ENCODE measurements at regions not wholly inside any gene's neighbourhood (a gene's known extent, or its start where the extent isn't known, plus 50 kb on each side); places are given as distances from the start of the nearest gene placed in this dataset.
A peak's percentile ranks its signal among the peaks of the same experiment; 100 is the strongest.

GRCh38 chr1:22268327-22268726, 125.4 kb upstream of the WNT4 start:
- Histone ChIP-seq H2AK5ac (ENCODE audit: low read depth, low read length) (peak overlapping the region; percentile 65; the same call in 1 of the 2 replicates), H3K4me1 (replicated peaks in 1 of 4; ENCODE audit: control insufficient read depth in 3 of 4, insufficient read depth in 4 of 4, low read length in 3 of 4) (peaks cover 8 to 29% (median 25%) of the 10 kb centered on the region in 4 experiments), H2BK120ac (replicated peaks; ENCODE audit: low read depth, low read length) (no peak overlapping the region), H3K27me3 (replicated peaks in 1 of 4; ENCODE audit: control insufficient read depth in 3 of 4, extremely low read depth in 1 of 4, insufficient read depth in 3 of 4, low read length in 3 of 4) (no peaks in the 10 kb centered on the region), H3K36me3 (ENCODE audit: control insufficient read depth in 2 of 4, insufficient read depth in 4 of 4, low read length in 3 of 4) (no peaks in the 10 kb centered on the region), H3K4me3 (ENCODE audit: extremely low read depth in 1 of 4, insufficient read depth in 2 of 4, low read depth in 3 of 4, low read length in 4 of 4) (no peak overlapping the region), H3K79me1 (ENCODE audit: low read depth, low read length) (no peaks in the 10 kb centered on the region), H3K27ac (ENCODE audit: low read depth, low read length) (no peak overlapping the region), H3K79me2 (ENCODE audit: control insufficient read depth in 1 of 2, insufficient read depth in 2 of 2, low read length in 2 of 2) (no peaks in the 10 kb centered on the region), H2BK12ac (ENCODE audit: low read depth, low read length) (peak overlapping the region; percentile 68; the same call in 1 of the 2 replicates), H3K14ac (ENCODE audit: insufficient read length) (no peak overlapping the region), H3K23me2 (ENCODE audit: low read depth, low read length) (peaks cover 3% of the 10 kb centered on the region; the same call in 1 of the 2 replicates), H4K8ac (ENCODE audit: extremely low read depth, insufficient read depth, low read length) (no peak overlapping the region), H4K5ac (ENCODE audit: insufficient read length, low read depth, low read length) (no peak overlapping the region), H3K4ac (replicated peaks; ENCODE audit: insufficient read length, low read depth, low read length) (no peak overlapping the region), H2BK15ac (ENCODE audit: low read length) (peak overlapping the region; percentile 61; the same call in 1 of the 2 replicates), H2BK5ac (ENCODE audit: low read depth, low read length) (peak overlapping the region; percentile 44; the same call in 1 of the 2 replicates), H3K56ac (replicated peaks; ENCODE audit: insufficient read length, low read depth, low read length) (no peak overlapping the region), H3K23ac (ENCODE audit: insufficient read length) (no peak overlapping the region), H2BK20ac (ENCODE audit: low read length) (no peak overlapping the region), H4K20me1 (replicated peaks in 1 of 2; ENCODE audit: control insufficient read depth in 1 of 2, insufficient read depth in 2 of 2, low read length in 2 of 2) (no peaks in the 10 kb centered on the region), H3K9me3 (ENCODE audit: insufficient read depth in 2 of 2, low read depth in 1 of 2, low read length in 1 of 2) (no peaks in the 10 kb centered on the region), H3K9ac (replicated peaks in 1 of 4; ENCODE audit: extremely low read depth in 1 of 4, low read depth in 3 of 4, low read length in 3 of 4) (no peak overlapping the region), H4K91ac (replicated peaks; ENCODE audit: insufficient read length, low read length) (no peak overlapping the region), H3K4me2 (ENCODE audit: insufficient read depth in 1 of 2, low read depth in 2 of 2, low read length in 2 of 2) (no peak overlapping the region), H2AFZ (ENCODE audit: low read length) (no peak overlapping the region), H3K18ac (ENCODE audit: extremely low read depth, low read length) (peak overlapping the region; percentile 38)
- ChIA-PET CTCF (ENCODE audit: partially characterized antibody) (interaction anchor here (0.6 to 2.2 kb wide), 6 partner anchors 11 to 137 kb away, joined by 3 to 7 read pairs (median 4); no protein-coding TSS in a partner anchor), POLR2A (ENCODE audit: partially characterized antibody) (interaction anchor here (1.5 kb wide), 1 partner anchor 15 kb away, joined by 5 read pairs; no protein-coding TSS in a partner anchor)
- TF ChIP-seq CHD2 (IDR thresholded peaks at IDR 0.05; ENCODE audit: low read length) (no peak), CBX8 (IDR thresholded peaks at IDR 0.05; ENCODE audit: borderline replicate concordance, low read depth, low read length) (no peak), ATF2 (IDR thresholded peaks at IDR 0.05; ENCODE audit: low read length) (no peak), SIX5 (IDR thresholded peaks at IDR 0.05; ENCODE audit: low read depth, low read length) (no peak)
- no peak for FAIRE-seq
- DNase-seq (ENCODE audit: low read depth in 1 of 2, low spot score in 2 of 2), result no peak
- 81% methylated on average over 9 of the region's 11 CpGs; no CpG with 5 or more reads in 1 of the 2 experiments for WGBS, 2 experiments (ENCODE audit: extremely low coverage in 1 of 2, insufficient coverage in 1 of 2, insufficient read length in 1 of 2, insufficient replicate concordance in 2 of 2, low coverage in 1 of 2, low lambda C conversion rate in 2 of 2, missing lambda C conversion rate in 1 of 2)

All from H1 (cell line).